GM21786 (cell line): ENCODE measurements at regions not wholly inside any gene's neighbourhood (a gene's known extent, or its start where the extent isn't known, plus 50 kb on each side); places are given as distances from the start of the nearest gene placed in this dataset.
"Not testable (repeated sequence)": the region's sequence is repeated elsewhere in the genome, so short reads cannot be mapped to it uniquely, and the experiment has no call there.

Experiments used
- ATAC-seq: cut with Tn5 transposase; IDR thresholded peaks from one replicate; pipeline ENCODE4 v1.9.1; 2021; ENCODE audit not compliant: unreplicated experiment

DNA sequence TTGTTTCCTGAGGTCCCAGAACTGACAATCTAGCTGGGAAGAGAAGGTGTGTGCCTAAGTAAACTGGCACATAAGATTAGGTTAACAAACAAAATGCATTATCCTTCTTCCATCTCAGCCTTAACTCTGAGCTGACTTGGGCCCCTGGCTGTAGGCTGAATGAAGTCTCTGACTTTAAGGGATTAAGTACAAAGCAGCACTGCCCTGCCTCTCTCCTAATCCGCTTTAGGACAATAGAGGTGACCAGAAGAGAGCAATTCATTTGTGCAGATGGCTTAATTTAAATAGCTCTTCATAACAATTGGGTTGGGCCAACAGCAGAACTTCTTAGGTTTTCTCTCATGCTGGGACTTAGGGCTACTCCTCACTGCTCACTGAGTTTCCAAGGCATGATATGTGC lies 181.6 kb upstream of the SOX14 start:
- no peak for ATAC-seq

DNA sequence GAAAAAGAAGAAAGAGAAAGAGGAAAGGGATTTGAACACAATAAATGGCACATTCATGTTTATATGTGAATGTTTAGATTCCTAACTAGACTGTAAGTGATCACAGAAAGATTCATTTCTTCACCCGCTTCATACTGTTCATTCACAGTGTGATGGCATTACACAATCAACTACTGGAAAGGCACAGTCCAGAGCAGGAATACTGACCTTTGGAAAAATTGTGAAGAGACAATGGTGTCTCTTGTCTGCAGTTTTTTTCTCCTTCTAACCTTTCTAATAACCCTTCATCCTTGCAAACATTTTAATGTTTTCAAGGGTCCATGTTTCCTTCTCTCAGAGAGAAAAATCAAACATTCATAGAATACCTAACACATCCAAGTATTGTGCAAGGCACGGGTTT lies 180.9 kb upstream of the SOX14 start:
- no peak for ATAC-seq

DNA sequence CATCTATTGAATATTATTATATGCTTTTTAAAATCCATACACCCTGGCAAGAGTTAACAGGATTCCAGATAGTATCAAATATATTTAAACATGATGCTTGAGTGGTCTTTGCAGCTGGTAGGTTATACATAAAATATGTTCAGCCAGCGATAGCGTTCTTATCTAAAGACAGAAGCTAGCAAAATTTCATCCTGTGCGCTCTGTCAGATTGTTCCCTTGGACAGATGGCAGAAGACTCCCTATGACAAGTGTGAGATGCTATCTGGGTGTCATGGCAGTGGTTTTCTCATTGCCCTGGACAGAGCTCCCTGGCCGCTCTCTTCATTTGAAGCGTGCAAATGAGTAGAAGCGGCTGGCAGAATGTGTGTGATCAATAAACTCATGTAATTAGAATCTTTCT lies 175.2 kb upstream of the SOX14 start:
- no peak for ATAC-seq

DNA sequence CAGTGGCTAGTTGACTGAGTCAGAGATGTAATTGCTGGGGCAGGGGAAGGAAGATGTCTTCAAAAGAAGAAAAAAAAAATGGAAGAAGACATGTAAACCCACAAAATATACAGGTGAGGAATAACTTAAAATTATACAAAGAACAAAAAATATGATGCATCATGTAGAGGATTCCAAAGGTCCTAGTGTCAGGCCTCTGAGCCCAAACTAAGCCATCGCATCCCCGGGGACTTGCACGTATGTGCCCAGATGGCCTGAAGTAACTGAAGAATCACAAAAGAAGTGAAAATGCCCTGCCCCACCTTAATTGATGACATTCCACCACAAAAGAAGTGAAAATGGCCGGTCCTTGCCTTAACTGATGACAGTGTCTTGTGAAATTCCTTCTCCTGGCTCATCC lies 168.7 kb upstream of the SOX14 start:
- ATAC-seq = not testable (repeated sequence)

DNA sequence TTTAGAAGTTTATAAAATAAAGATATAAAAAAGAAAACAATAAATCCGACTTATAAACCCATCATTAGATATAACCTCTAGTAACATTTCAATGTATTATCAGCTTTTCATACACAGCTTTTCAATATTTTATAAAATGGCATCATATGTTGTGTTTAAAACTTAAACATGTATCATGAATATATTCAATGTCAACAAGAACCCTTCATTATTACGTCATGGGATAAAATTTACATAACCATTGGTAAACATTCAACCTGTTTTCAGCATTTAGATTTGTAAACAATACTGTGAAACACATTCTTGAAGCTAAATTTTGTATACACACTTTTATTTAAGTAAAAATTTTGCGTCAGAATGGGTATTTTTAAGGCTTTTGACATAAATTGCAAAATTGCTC lies 153.4 kb upstream of the SOX14 start:
- ATAC-seq = no peak

DNA sequence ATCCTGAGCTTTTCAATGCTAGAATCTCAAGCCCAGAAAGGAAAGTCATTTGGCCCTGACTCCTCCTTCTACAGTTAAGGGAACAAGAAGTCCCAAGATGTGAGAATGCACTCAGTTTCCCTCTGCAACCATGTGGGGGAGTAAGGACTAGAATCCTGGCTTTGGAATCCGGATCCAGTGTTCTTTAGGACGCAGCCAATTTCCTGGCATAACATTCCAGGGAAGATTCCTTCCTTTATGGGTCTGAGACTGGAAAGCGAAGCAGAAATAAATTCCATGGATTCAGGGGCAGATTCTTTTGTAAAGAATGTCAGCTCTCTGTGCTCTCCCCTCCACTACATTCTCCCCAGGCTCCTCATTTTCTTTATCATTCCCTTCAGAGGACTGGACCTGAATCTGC lies 151.8 kb upstream of the SOX14 start:
- no peak for ATAC-seq

DNA sequence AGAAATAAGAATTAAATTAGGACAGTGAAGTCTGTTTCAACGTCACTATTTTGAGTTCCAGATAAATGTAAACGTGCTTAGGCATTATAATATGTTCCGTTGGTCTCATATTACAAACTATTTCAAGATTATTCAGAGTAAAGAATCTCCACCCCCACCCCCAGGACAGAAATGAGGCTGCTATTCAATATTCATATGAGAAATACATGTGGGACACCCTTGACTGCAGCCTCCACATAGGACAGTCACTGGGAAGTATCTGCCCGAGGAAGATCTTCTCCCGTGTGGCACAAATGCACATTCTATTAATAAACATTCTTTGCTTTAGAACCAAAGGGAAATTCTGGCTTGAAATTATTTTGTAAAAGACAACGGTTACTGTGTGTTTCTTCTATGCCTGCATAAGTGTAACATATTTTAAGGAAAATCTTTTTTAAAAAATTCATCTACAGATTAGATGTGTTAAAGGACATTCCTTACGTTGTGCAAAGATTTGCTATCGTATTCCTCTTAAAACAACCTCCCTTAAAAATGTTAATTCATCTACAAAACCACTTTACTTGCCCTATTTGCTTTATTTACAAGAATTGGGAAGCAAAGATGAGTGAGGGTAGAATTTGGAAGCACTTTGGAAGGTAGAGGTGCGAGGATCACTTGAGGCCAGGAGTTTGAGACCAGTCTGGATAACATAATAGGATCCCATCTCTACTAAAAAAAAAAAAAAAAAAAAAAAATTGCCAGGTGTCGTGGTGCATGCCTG lies 148.3 kb upstream of the SOX14 start:
- no peak for ATAC-seq

DNA sequence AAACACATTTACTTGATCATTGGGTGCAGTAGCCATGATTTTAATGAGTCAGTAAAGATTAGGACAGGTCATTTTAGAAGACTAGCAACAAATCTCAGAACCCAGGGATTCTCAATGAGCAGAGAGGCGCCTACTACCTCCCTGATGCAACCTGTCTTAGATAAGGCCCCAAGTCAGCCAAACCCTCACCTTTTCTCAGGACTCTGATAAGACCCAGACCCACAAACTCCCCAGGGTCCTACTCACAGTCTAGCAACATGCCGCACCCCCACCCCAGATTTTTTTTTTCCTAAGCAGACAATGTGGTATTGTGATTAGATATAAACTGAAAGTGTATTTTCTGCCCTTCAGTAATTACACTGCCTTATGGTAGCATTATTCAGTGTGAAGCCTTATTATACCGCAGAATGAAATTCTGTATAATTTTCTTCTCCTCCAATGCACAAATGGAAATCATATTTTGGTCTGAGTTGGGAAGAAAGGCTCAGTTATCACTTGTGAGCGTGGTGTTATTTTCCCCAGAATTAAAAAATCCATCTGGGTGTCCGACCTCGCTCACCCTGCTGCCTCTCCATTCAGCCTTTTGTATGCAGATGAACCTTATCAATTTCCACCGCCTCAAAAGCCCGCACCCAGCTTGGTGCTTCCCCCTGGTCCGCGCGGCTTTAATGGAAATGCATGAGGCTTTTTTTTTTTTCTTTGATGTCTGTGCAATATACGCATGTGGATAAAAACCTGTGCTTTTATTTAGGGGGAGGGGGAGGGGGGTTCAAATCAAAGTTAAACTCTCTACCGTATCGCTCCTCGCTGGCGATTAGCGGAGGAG lies 122.0 kb upstream of the SOX14 start:
- ATAC-seq = no peak

DNA sequence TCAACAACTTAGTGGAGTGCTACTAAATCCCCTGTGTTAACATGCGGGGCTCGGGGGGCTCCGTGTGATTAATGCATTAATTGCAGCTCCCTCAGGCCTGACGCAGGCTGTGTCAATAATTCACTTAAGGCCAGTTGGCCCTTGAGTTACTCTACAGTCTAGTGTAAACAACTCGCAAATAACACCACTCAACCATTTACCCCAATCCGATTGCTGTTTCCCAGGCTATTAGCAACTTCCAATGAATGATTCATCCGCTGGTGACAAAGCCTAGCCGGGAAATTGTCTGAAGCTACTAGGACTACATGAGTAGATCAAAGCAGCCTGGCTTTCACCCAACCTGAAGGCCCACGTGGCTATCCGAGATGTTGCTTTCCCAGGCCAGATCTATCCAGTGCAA lies 121.3 kb upstream of the SOX14 start:
- no peak for ATAC-seq

DNA sequence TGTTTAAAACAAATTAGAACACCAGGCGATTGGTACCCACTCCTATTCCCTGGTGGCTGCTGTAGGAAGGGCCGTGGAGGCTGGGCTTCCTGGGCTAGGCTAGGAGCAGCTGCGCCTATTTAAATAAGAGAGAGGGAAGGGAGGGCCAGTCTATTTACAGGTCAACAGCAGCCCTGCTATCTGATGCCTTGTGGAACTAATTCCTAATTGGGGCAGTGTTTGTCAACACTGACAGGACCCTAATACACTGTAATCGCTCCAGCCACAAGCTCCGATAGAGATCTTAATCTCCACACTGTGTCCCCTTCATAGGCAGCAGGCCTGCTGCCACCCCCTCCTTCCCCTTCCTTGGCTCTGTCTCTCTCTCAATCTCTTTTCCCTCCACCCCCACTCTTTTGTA lies 116.9 kb upstream of the SOX14 start:
- ATAC-seq = no peak

DNA sequence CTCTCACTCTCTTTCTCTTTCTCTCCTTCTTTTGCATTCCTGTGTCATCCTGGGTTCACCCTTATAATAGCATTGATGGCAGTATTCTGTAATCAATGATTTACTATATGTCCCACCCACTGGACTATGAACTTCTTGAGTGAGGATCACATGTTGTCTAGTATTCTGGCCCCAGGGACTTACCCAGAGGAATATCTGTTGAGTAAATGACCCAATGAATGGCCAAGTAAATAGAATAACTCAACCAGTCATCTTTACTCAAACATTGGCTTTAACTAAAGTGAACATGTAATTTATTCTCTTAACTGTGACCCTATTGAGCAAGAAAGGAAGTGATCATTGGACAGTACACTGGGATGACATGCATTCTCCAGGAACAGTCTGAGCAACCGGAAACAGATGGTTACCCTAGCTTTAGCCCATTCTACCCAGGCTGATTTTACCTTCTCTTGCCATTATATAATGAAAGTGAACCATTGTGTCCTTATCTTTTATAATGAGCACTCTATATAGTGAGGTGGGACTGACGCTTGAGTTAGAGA lies 94.5 kb upstream of the SOX14 start:
- no peak for ATAC-seq

DNA sequence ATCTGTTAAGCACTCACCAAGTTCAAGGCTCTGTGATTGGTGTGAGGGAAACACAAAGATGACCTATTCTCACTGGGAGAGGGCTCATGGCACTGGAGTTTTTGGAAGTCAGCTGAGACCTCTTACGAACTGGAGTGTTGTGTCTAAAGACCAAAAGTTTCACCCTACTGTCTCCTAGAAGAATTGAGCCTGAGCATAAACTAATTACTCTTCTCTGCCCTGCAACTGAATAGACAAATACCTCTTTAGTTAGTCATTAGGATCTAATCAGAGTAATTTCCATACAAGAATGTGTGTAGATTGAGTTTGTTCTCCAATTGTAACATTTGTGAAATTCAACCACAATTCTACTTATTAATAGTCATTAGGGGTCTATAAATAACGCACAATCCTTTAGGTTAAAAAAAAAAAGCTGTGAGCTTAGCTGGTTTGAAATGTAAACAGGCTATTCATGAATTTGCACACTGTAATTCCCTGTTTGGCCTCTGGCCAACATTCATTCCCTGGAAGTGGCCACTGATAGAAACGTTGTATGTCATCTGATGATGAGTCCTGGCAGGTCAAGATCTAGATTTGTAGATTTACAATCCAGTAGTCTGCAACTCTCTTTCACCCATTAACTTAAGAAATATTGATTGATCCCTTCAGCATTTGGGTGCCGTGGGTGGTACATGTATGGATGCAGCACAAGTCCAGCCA lies 76.8 kb upstream of the SOX14 start:
- ATAC-seq = no peak

DNA sequence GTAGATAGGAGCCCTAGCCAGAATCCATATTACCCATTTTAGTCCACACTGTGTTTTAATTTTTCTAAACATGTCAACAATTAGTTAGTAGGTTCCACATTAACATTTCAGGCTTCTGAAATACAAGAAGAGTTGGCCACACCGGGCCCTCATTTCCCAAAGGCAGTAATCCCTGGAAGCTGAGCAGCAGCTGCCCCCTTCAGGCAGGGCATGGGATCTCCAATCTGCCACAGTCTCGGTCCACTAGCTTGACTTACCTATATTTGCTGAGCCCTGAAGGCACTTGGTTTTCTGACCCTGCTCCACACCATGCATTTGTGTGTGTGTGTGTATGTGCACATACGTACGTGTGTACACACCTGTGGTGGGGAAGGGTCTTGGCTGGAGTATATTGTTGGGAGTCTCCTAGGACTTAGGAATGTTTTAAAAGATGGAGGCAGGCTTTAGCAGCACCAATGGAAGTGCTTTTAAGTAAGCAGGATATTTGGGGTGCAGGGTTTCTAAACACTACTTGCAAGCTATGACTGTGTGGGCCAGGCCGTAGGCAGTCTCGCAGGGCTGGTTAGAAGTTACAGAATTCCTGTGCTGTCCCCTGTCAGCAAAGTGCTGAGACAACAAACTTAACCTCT lies 71.2 kb upstream of the SOX14 start:
- peak; percentile 43 for ATAC-seq

DNA sequence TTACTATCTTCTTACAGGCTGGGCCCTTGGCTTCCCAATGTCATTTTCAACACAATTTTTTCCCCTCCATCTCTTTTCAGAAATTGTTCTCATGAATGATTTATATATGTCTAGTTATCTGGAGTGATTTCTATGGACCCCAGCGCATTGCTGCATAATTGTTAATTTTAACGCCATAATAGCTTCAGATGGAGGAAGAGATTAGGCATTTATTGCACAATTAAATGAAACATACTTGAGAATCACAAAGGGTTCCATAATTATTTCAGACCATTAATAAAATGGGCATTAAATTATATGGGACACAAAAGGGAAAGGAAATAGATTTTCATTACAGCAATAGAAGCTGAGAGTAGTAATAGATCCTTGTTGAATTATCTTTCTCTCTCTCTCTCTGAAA lies 70.3 kb upstream of the SOX14 start:
- ATAC-seq = no peak

DNA sequence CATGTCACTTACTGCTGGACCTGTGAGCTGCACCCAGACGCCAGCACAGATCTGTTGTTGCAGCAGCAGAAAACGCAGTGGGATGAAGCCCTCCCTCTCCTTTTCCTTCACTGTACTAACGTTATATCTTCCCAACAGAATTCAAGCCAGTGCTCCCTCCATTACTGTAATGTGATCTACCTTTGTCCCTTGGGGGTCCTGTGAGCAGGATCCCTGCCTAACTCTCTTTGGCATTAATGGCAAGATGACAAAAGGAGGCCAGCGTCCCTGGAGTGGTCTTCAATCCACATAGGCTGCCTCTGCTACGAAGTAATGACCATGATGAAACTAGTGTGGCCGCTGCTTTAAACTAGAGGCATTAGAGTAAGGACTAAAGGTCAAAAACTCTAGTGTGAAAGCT lies 69.3 kb upstream of the SOX14 start:
- ATAC-seq = no peak

DNA sequence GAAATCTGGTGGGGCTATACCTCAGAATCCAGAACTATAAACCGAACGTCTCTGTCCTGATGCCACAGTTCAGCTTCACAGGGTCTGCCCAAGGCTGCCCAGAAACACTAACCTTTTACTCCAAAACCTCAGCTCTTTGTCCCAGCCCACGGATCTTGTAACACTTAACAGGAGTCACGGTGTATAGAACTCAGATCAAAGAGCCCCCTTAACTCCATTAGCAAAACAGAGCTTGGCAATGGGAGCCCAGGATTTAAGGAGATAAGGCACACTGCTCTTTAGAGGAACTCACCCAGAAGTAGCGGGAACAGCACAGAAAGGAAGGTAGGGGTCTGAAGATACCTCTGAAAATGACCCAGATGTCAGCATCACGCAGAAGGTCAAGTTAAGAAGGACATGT lies 68.8 kb upstream of the SOX14 start:
- no peak for ATAC-seq

DNA sequence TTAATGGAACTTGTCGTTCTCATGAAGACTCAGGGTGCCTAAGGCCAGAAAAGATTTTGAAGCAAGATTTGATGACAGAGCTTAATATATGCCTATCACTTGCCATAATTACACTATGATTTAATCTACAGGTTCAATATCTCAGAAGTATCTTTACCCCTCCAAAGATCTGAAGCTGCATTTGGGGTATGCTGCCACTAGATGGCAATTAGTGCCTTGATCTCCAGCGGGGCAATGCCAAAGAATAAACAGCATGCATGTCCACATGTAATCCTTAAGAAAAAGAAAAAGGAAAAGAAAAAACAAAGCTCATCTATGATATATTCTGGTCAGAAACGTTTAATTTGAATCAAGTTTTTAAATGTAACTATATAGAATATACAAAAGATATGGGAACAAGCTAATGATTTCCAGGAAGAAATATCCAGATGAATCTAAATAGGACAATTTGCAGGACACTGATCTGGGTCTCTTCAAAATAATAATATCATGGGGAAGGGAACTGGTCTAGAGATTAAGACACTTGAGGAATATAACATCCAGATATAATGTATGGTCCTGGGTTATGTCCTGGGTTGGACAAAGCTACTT lies 55.0 kb upstream of the SOX14 start:
- no peak for ATAC-seq

DNA sequence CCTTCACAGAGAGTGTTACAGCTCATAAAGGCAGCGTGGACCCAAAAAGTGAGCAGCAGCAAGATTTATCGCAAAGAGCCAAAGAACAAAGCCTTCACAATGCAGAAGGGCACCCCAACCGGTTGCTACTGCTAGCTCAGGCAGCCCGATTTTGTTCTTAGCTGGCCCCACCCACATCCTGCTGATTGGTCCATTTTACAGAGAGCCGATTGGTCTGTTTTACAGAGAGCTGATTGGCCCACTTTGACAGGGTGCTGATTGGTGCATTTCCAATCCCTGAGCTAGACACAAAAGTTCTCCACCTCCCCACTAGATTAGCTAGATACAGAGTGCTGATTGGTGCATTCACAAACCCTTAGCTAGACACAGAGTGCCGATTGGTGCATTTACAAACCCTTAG lies 50.1 kb upstream of the SOX14 start:
- not testable (repeated sequence) for ATAC-seq
